ENCODE measurements at regions not wholly inside any gene's neighbourhood (a gene's known extent, or its start where the extent isn't known, plus 50 kb on each side); places are given as distances from the start of the nearest gene placed in this dataset.

DNA sequence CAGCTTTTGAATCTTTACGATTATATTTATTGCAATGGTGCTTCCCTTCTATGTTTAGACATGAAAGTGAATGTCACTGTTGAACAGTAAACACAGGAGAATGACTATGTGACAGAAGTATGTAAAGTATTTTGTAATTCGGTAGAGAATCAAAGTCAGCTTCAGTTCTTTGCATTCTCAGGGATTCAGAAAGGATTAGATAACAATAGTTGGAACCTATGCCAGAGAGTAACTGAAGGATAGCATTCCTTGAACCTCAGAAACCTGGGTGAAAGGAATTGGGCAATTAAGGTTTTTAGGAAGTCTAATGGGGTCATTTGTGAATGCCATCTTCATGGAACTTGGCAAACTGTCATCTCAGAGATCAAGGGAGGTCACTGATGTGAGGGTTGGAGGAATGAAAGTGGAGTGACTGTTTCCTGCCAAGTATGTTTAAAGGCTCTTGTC, 305.3 kb upstream of the DDHD1 start:
- TF ChIP-seq LEF1 (IDR thresholded peaks at IDR 0.05; ENCODE audit: borderline replicate concordance) (no peak), ELF4 (IDR thresholded peaks at IDR 0.05) (no peak), BHLHE40 (IDR thresholded peaks at IDR 0.05; ENCODE audit: borderline replicate concordance) (no peak), SP1 (IDR thresholded peaks at IDR 0.05) (no peak), CTBP1 (IDR thresholded peaks at IDR 0.05; ENCODE audit: borderline replicate concordance) (no peak), TARDBP (IDR thresholded peaks at IDR 0.05) (no peak), FOXK2 (IDR thresholded peaks at IDR 0.05) (no peak), SUZ12 (IDR thresholded peaks at IDR 0.05) (no peak), FOXM1 (IDR thresholded peaks at IDR 0.05; ENCODE audit: borderline replicate concordance) (no peak), NFRKB (IDR thresholded peaks at IDR 0.05) (no peak), L3MBTL2 (conservative IDR thresholded peaks at IDR 0.05) (no peak), FOXA1 (IDR thresholded peaks at IDR 0.05) (no peak), ZNF384 (IDR thresholded peaks at IDR 0.05) (no peak)
- TF ChIP-seq, protein P1, sequence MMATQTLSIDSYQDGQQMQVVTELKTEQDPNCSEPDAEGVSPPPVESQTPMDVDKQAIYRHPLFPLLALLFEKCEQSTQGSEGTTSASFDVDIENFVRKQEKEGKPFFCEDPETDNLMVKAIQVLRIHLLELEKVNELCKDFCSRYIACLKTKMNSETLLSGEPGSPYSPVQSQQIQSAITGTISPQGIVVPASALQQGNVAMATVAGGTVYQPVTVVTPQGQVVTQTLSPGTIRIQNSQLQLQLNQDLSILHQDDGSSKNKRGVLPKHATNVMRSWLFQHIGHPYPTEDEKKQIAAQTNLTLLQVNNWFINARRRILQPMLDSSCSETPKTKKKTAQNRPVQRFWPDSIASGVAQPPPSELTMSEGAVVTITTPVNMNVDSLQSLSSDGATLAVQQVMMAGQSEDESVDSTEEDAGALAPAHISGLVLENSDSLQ (IDR thresholded peaks at IDR 0.05) = no peak

Measured in HEK293T (cell line).